GM21367 (cell line): ENCODE measurements at regions not wholly inside any gene's neighbourhood (a gene's known extent, or its start where the extent isn't known, plus 50 kb on each side); places are given as distances from the start of the nearest gene placed in this dataset.

Source experiments
- ATAC-seq: cut with Tn5 transposase; IDR thresholded peaks from one replicate; pipeline ENCODE4 v1.9.1; 2021; ENCODE audit not compliant: unreplicated experiment

DNA sequence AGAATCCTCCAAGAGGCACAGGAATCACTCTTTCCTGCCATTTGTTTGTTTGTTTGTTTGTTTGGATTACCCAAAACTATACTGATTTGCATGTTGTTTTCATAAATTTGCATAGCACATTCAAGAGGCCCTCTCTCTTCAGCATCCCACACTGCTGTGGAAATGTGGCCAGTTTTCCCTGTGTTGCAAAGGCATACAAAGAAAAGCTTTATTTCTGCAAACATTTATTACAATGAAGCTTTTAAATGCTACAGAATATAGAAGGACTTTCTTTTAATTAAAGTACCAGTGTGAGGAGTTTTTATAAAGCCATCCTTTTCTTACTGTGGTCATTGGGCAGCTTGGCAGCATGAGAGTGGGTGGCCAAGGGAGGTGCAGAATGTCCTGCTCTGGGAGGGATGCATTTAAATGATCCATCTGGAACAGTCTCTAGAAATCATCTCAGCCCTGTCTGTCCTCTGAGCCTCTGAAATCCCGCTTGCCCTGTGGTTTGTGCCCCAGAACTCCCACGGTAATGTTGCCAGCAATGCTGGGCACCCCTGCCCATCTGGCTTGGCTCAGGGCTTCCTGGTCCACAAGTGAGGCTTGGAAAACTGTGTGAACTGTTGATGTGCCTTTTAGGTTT lies 356.8 kb upstream of the KIF2A start:
- ATAC-seq = no peak

DNA sequence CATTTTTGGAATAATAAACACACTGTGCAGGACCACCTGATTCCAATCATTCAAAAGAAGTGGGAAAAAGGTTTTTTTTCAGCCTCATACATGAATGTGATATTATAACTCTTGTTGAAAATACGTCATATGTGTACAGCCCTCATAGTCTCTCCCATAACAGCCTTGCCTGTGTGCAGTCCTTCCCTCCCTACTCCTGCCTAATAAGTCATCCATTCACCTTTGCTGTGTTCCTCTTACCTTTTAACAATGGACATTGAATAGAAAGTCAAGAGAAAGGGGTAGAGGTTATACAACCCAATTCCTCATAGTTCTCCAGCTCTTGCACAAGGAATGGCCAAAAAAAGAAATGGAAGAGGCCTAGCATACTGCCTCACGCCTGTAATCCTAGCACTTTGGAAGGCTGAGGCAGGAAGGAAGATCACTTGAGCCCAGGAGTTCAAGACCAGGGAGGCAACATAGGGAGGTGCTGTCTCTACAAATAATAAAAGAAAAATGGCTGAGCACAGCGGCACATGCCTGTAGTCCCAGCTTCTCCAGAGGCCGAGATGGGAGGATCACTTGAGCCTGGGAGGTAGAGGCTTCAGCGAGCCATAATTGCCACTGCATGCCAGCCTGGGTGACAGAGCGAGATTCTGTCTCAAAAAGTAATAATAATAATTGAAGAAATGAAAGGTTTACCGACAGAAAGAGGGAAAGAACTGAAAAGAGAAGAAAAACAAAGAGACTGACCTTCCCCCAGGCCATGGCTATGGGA lies 356.1 kb upstream of the KIF2A start:
- no peak for ATAC-seq

DNA sequence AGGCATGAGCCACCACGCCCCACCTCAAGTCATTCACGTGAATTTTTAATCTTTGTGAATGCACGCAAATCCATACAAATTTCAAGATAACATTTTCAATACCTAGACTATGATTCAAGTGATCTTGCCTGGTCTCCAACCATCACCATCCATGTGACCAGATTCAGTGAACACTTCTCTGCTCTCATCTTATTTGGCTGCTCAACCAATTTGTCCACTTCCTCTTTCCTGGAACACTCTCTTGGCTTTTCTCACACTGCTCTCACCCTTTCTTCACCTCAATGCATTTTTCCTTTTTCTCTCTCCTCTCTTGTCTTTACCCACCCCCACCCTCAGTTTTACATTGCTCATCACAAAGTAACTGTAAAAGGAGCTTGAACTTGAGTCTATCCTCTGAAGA lies 354.7 kb upstream of the KIF2A start:
- no peak for ATAC-seq

DNA sequence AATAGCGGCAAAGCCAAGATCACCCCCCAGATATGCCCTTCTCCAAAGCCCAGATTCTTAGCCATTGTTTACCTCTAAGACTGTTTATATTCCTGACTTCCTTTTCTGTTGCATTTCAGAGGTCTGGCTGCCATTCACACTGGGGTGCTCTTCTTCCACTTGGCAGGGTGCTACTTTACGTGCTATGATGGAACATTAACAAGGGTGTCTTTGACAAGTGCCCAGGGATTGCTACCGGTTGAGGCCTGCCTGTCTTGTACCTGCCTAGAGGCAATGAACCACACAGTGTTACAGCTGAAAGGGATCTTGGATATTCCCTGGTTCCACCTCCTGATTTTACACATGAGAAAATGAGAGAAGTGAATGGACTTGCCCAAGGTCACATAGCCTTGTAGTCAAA lies 352.1 kb upstream of the KIF2A start:
- no peak for ATAC-seq

DNA sequence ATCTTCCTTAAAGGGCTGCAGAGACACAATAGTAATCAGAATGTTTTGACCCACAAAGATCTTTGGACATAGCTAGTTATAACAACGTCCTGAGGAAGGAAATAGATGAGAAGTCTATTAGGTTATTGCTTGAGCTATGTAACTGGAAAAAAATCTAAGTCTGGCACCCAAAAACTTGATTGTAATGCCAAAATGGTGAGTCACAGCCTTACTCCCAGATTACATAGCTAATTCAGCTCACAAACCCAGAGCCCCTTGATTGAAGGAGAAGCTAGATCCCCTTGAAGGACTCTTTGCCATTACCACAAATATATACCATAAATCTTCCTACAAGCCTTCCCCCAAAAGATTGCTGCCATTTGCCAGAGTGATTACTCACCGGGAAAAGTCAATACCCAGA lies 341.8 kb upstream of the KIF2A start:
- no peak for ATAC-seq

DNA sequence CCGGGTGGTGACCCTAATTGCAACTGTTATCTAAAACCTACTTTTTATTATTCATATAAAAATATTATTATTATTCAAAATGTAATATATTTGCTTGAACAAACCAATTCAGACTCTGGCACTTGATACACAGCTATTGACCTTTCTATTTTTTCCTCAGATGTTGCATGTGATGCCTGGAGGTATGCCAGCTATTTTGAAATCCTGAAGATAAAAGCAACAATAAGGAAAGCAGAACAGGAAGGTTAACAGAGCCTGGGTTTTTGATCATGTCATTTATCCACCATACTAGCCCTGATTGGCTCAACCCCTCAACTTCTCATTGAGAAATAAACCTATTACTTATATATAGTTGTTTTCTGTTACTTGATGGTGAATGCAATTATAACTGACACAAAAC lies 340.9 kb upstream of the KIF2A start:
- ATAC-seq = no peak

DNA sequence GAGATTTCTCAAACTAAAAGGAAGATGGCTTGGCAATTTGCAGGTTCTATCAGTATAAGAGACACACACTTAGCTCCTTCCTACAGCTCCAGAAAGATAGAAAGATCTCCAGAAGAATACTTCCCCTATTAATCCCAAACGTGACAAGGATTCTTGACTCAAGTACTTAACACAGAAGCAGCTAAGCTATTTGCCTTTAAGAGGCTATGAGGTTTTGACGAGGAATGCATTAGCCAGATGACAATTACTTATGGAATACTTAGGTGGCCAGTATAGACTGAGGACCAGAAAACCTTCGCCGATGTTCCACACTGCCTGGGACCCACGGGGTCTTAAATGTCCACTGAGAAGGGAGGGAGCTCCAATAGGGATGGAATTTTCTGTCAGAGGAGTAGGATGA lies 340.5 kb upstream of the KIF2A start:
- ATAC-seq = no peak

DNA sequence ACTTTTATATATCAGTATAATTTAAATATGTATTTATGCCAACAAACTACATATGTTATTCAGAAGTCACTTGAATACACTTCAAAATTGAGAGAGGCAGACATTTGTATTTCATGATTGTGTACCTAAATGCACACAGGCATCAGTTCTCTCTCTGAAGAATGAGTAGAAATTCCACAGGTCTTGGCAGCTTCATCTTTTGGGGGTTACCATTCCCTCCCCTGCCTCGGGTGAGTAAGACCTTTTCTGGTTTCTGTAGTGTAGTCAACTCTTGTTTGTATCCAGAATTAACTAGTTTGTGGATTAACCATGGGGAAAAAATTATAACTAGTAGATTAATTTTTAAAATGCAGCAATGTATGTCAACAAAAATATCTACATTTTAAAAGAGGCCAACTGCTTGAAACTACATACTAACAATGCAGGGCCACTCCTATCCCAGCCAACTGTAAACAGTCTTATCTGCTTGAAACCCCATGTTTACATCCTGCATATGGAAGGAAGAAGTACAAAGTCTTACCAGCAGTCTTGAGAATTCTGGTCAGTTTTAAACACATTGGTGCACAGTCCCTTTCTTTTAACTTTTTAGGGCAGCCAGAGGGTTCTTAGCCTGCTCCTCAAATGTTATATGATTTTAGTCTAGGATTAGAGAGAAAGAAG lies 339.6 kb upstream of the KIF2A start:
- no peak for ATAC-seq

DNA sequence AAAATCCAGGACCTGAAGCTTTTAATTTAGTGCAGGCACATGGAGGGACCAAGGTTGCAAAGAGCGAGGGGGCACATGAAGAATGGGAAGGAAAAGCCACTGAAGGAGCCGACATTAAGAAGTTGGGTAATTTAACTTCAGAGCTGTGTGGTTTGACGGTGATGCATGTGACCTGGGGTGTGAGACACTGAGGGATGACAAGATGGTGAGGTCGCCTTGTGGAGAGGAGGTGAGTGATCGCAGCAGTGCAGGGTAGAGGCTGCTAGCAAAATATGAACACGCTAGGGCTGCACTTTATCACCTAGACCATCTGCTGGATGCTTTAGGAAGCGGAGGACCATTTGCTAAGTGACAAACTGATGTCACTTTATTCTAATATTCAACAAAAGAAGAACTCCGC lies 339.0 kb upstream of the KIF2A start:
- ATAC-seq = no peak

DNA sequence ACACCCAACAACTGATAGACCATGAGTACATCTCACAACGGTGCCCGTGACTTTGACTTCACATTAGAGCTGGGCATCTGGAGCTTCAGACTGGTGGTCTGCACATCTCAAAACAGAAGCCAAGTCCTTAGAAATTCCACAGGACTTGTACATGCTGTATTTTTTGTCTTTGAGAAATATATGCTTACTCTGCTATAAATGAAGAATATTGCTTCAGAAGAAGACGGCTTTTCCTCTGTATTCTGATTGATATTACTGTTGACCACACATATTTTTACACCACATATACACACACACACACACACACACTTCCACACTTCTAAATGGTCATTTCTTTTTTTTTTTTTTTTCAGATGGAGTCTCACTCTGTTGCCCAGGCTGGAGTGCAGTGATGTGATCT lies 338.3 kb upstream of the KIF2A start:
- no peak for ATAC-seq

DNA sequence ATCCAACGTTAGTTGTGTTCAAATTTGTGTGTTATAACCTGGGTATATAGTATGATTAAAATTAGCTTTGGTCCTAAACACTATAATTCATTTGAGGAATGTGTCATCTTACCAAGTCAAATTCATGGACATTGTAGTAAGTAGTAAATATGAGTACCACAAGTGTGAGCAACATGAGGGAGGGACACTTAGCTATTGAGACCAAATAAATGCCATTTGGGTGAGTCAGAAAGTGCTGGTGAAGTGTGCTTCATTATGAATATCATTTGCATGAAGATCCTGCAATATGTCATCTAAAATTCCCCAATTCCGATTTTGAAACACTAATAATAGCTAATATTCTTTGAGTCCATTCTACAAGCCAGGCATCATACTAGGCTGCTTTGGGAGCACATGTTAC lies 336.7 kb upstream of the KIF2A start:
- ATAC-seq = no peak

DNA sequence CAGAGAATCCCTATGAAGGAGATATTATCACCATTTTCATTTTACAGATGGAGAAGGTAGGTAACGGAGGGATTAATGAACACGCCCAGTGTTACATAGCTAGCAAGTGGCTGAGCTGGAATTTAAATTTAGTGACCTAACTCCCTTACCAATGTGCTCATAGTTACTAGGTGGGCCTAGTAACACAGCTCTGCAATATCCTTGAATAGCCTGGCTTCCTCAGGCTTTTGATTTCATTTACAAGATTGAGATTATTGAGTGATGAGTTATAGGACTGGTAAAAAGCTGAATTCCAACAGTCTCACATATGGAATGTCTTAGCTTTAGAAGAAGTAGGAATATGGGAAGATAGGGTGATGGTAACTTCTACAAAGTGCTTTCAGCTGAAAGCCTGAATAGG lies 336.3 kb upstream of the KIF2A start:
- no peak for ATAC-seq

DNA sequence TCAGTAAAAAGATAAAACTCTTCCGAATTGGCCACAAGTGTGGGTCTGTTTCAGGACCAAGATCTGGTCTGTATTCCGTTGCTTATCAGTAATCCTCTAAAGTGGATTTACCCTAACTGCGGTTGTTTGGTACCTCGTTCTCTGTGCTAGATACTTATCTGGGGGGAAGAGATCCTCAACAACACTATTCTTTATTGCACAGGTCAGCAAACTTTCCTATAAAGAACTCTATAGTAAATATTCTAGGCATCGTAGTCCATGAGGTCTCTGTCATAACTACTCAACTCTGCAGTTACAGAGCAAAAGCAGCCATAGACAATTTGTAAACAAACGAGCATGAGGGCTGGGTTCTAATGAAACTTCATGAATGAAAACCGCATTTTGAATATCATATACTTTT lies 335.8 kb upstream of the KIF2A start:
- ATAC-seq = no peak

DNA sequence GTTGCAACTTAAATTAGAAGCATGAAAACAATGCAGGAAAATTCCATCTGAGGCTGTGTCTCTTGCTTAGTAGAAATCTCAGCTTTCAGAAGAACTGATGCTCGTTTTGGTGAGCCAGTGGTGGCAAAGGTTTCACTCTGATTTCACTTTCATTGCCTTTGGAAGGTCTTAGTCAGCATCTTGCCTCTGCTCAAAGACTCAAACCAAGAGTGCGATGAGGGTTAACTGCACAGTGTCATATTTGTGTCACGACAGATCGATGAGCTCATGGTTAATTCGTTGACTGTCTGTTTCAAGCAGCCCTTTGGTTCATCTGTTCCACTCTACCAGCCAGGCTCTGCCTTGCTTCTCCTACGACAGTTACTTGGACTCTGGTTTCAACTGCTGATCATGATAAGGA lies 331.3 kb upstream of the KIF2A start:
- no peak for ATAC-seq

DNA sequence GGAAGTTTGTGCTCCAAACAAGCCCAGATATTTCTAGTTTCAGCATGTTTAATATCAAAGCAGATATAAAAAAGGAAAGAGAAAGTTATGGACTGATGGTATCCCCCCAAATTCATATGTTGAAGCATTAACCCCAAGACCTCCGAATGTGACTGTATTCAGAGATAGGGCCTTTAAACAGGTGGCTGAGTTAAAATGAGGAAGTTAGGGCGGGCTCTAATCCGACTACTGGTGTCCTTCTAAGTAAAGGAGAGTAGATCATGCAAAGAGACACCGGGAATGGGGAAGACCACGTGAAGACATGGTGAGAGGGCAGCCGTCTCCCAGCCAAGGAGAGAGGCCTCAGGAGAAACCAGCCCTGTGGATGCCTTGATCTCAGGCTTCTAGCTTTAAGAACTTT lies 324.1 kb upstream of the KIF2A start:
- ATAC-seq = no peak

DNA sequence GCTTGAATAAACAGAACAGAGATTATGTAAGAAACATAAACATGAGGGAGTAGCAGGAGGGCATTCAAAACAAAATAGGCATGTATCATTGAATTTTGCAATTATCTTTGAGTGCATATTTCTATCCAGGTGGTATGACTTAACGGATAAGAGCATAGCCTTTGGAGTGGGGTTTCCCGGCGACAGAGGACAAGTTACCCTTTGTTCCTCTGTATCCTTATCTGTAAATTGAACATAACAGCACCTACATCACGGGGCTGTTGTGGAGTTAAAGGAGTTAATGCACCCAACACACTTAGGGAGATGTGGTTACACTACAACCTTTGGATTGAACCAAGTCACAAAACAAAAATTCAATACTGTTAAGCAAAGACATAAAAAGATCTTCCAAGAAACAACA lies 314.6 kb upstream of the KIF2A start:
- no peak for ATAC-seq

DNA sequence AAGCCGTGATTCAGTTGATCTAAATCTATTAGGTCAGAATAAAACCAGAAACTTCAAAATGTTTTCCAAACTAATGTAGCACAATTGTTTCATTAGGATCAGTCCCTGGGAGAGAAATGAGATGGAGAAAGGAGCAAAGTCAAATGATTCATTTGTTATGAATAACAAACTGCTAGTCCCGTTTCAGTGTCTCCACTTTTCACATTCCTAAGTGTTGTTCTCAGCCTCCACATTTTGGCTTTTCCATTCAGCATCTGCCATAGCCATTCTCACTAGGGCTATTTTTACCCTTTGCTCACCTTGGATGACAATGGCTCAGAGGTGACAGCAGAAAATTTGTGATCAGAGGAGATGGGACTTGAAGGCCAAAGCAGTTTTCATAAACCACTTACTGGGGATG lies 314.1 kb upstream of the KIF2A start:
- no peak for ATAC-seq

DNA sequence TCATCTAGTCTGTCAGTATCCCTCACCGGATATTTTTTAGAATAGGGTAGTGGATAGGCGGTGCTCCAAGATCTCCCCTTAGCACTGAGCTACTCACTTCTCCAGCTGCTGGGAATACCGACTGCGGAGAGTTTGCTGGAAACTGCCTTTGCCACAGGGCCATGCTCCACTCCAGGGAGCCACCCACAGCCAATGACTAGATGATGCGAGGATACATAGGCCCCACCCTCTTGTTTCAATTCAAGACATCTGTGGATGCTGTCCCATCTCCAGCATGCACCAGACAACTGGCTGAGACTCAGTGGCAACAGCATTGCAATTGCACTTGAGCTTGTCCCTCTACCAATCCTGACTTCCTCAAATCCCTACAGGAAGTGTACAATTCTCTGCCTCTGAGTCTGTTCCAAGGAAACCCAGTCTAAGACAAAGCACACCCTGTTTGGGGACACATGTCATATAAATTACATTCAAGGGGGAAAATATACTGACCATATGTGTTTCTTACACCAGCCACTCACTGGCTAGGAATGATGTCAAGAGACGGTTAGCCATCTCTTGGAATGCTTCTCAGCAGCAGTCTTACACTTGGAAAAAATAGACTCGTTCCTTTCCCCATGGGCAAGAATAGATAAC lies 312.6 kb upstream of the KIF2A start:
- no peak for ATAC-seq

DNA sequence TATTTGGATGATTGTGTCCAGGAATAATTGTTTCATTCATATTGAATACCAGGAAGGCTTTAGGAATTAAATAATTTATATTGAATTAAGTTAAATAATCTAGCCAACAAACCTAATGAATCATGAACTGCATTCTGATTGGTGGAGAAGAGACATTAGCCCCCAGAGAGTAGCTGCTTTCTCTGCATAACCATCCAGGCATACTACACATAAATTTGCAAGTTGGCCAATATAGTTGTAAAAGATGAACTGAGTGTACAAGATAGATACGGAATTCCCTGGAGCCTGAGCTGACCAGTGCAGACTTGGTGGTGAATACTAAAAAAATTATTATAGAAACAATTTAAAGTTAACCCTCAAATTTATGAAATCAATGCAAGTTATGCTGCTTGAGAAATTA lies 311.8 kb upstream of the KIF2A start:
- no peak for ATAC-seq

DNA sequence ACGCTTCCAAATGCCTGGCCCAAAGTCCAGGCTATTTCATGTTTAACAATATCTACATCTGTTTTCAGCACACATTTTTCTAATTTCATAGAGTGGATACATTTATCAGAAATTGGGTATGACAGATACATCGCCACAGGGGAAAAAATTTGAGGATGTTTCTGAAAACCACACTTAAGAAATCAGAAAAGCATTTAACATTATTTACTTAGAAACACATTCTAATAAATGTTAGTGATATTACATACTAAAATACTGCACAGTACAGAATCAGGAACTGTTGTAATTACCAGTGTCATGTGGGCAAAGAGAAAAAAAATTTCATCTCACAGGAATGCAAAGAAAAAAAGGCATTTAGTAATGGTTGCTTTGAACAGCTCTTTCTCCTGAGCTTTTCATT lies 310.5 kb upstream of the KIF2A start:
- ATAC-seq = no peak

DNA sequence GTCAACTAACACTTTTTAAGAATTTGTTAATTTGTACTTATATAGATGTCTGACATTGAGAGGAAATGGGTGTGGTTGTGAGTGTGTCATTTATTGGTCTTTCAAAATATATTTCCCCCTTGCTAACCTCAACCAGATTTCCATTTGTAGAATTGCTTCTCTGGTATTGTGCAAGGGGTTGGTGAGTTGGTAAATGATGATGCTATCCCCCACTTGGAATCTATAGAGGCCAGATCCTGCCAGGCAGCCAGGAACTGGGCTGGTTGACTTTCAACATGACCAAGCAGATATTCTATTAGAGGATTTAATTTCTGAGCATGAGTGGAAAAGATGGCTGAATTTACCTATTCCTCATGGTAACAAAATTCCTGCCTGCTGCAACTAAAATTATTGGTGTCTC lies 306.6 kb upstream of the KIF2A start:
- no peak for ATAC-seq

DNA sequence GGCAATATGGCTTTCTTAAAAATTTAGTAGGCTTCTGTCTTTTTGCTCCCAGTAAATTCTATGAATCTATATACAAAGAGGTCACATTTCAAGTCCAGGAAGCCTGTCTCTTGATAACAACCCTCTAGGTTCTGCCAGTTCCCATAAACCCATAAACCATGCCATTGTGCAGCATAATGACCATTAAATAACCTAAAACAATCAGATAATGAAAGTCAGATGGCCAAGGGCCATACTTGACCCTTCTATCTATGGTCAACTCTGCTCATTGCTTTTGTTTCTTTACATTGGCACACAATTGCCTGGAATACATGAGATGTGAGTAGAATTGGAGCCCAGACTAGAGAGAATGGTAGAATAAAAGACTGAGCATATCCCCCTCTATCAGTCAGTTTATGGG lies 305.4 kb upstream of the KIF2A start:
- no peak for ATAC-seq
